Activated CD4-positive, alpha-beta T cell treated with anti-CD3 and anti-CD28 coated beads for 4 hours (primary cell): ENCODE measurements at regions not wholly inside any gene's neighbourhood (a gene's known extent, or its start where the extent isn't known, plus 50 kb on each side); places are given as distances from the start of the nearest gene placed in this dataset.

Experiments
- DNase-seq, 2 donors: peaks; one replicate each; pipeline ENCODE4 v3.0.0-alpha.2; 2020

- no peak for DNase-seq
Observed at GRCh38 chr18:77524909-77525308, 275.3 kb downstream of the GALR1 start.

- no peak for DNase-seq
Observed at GRCh38 chr18:77526962-77527361, 277.3 kb downstream of the GALR1 start.

- DNase-seq: no peak
Observed at GRCh38 chr18:77528872-77529271, 279.2 kb downstream of the GALR1 start.

- no peak for DNase-seq
Observed at GRCh38 chr18:77529492-77530176, 280.0 kb downstream of the GALR1 start.

GRCh38 chr18:77530732-77531131, 281.1 kb downstream of the GALR1 start:
- DNase-seq: no peak

- DNase-seq: no peak
Observed at GRCh38 chr18:77539860-77540259, 290.2 kb downstream of the GALR1 start.

- DNase-seq: no peak
Observed at GRCh38 chr18:77544792-77545191, 295.1 kb downstream of the GALR1 start.

GRCh38 chr18:77547757-77548156, 298.1 kb downstream of the GALR1 start:
- DNase-seq: no peak

- no peak for DNase-seq
Observed at GRCh38 chr18:77548790-77549420, 299.3 kb downstream of the GALR1 start.

- no peak for DNase-seq
Observed at GRCh38 chr18:77550625-77551024, 301.0 kb downstream of the GALR1 start.

- DNase-seq: no peak
Observed at GRCh38 chr18:77551055-77551454, 301.4 kb downstream of the GALR1 start.

GRCh38 chr18:77552945-77553344, 303.3 kb downstream of the GALR1 start:
- DNase-seq: no peak

- DNase-seq: no peak
Observed at GRCh38 chr18:77554061-77554460, 304.4 kb downstream of the GALR1 start.

GRCh38 chr18:77557046-77557587, 307.5 kb downstream of the GALR1 start:
- no peak for DNase-seq

GRCh38 chr18:77559274-77559910, 309.7 kb downstream of the GALR1 start:
- DNase-seq: no peak

GRCh38 chr18:77560341-77560992, 310.8 kb downstream of the GALR1 start:
- DNase-seq: no peak

- no peak for DNase-seq
Observed at GRCh38 chr18:77566604-77567003, 317.0 kb downstream of the GALR1 start.

GRCh38 chr18:77567205-77567604, 317.6 kb downstream of the GALR1 start:
- DNase-seq: no peak

GRCh38 chr18:77571743-77572142, 322.1 kb downstream of the GALR1 start:
- DNase-seq: no peak

- DNase-seq: no peak
Observed at GRCh38 chr18:77572537-77572936, 322.9 kb downstream of the GALR1 start.

GRCh38 chr18:77573571-77573970, 323.9 kb downstream of the GALR1 start:
- no peak for DNase-seq

- DNase-seq: no peak
Observed at GRCh38 chr18:77590943-77591515, 341.4 kb downstream of the GALR1 start.

- DNase-seq: no peak
Observed at GRCh38 chr18:77597726-77598125, 348.1 kb downstream of the GALR1 start.
